Body of pancreas (tissue), 4 donors: ENCODE measurements at regions not wholly inside any gene's neighbourhood (a gene's known extent, or its start where the extent isn't known, plus 50 kb on each side); places are given as distances from the start of the nearest gene placed in this dataset.

Experiments
- POLR2A ChIP-seq, 3 donors: fragments of 450-650 bp; IDR thresholded peaks; one replicate each; pipeline ENCODE4 v1.6.1; 2016; ENCODE audit warnings: antibody characterized with exemption in 3 of 3, mild to moderate bottlenecking in 2 of 3
- TF ChIP-seq, protein P1 (sequence below), 7 experiments: fragments of 450-650 bp in 4 of 7; fragments of 200-600 bp in 3 of 7; sonication (generic) in 3 of 7; IDR thresholded peaks; one replicate each; pipeline ENCODE4 v1.5.1; 2016 to 2019; ENCODE audit warnings: antibody characterized with exemption in 7 of 7

DNA sequence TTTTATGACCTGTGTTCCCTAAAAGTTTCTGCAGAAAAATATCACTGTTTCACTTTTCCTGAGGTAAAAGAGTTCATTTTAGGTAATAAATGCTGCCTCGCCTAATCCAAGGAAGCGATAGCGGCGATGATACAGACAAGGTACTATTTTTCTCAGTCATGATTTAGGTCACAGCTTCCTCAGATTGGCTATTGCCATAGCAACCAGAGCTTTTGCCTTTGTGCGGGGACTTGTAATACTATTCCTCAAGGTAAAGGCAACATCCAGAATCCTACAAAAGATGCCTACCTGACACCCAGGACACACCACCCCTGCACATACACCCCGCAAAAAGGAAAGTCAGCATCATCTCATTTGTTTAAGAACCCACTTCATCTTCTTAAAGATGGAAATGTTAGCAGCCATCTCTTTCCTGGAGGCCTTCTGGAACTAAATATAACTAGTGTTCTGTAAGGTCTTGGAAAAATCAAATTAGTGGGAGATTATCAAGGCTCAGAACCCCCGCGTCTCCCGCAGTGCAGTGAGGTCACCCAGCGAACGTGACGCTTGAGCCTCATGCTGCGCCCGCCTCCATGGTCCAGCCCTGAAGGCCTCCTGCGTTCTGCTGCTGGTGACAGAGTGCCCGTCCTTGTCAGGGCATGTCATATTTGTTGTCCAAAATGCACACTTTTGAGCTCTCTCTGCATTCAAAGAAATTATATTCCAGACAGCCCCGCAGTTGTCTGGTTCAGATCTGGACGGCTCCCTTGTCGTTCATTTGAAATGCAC is 402.0 kb upstream of the RNF32 start:
- TF ChIP-seq, protein P1, sequence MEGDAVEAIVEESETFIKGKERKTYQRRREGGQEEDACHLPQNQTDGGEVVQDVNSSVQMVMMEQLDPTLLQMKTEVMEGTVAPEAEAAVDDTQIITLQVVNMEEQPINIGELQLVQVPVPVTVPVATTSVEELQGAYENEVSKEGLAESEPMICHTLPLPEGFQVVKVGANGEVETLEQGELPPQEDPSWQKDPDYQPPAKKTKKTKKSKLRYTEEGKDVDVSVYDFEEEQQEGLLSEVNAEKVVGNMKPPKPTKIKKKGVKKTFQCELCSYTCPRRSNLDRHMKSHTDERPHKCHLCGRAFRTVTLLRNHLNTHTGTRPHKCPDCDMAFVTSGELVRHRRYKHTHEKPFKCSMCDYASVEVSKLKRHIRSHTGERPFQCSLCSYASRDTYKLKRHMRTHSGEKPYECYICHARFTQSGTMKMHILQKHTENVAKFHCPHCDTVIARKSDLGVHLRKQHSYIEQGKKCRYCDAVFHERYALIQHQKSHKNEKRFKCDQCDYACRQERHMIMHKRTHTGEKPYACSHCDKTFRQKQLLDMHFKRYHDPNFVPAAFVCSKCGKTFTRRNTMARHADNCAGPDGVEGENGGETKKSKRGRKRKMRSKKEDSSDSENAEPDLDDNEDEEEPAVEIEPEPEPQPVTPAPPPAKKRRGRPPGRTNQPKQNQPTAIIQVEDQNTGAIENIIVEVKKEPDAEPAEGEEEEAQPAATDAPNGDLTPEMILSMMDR (IDR thresholded peaks at IDR 0.05), result no peak
- TF ChIP-seq POLR2A (IDR thresholded peaks at IDR 0.05), result no peak
